T-helper 2 cell treated with Interferon-gamma antibody and Interleukin-4, amounts not matched to agents 100 ng/mL and 5 ng/mL, for 36 hours (primary cell): ENCODE measurements at regions not wholly inside any gene's neighbourhood (a gene's known extent, or its start where the extent isn't known, plus 50 kb on each side); places are given as distances from the start of the nearest gene placed in this dataset.

ENCODE experiments used
- intact Hi-C: fragments of 100-400 bp; cut with micrococcal nuclease; formaldehyde crosslinking; loops from one replicate; pipeline ENCODE4 v1.15.1; 2023

- intact Hi-C loops = no loop called here
Observed at GRCh38 chr2:8625399-8626300, 56.2 kb upstream of the ID2 start.

- intact Hi-C loops = no loop called here
Observed at GRCh38 chr2:8626572-8626971, 55.3 kb upstream of the ID2 start.

- intact Hi-C loops = no loop called here
Observed at GRCh38 chr2:8627019-8627691, 54.7 kb upstream of the ID2 start.

GRCh38 chr2:8627692-8628085, 54.2 kb upstream of the ID2 start:
- intact Hi-C loops = no loop called here

GRCh38 chr2:8628179-8628865, 53.5 kb upstream of the ID2 start:
- intact Hi-C loops = no loop called here

GRCh38 chr2:8628866-8629209, 53.0 kb upstream of the ID2 start:
- intact Hi-C loops = no loop called here

- intact Hi-C loops = no loop called here
Observed at GRCh38 chr2:8629402-8629801, 52.5 kb upstream of the ID2 start.

GRCh38 chr2:8630676-8631464, 51.0 kb upstream of the ID2 start:
- intact Hi-C loops = no loop called here

- intact Hi-C loops = no loop called here
Observed at GRCh38 chr2:8631465-8632005, 50.3 kb upstream of the ID2 start.
